ENCODE measurements at regions not wholly inside any gene's neighbourhood (a gene's known extent, or its start where the extent isn't known, plus 50 kb on each side); places are given as distances from the start of the nearest gene placed in this dataset.
"Not testable (repeated sequence)": the region's sequence is repeated elsewhere in the genome, so short reads cannot be mapped to it uniquely, and the experiment has no call there.

DNA sequence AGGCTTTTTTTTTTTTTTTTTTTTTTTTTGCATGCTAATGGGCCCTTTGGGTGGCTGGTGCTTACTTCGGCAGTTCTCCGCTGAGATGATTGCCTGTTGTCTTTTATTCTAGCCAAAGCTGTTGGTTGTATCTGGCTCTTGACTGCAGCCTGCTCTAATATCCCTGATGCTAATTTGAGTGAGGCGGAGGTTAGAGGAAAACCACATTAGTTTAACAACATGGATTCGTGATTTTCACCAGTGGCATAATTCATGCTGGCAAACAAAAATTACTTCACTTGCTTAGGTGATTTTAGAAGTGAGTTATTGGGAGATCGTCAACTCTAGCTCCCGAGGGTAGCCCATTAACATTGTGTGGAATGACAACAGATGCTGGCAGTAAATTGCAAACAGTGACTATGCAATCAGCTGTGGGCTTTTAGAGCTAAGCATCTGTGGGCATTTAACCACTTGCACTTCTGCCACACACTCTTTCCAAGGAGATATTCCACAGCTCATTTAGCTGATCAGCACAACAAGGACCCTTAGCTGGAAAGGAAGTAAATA lies 97.6 kb upstream of the ZDHHC17 start:
- no peak for DNase-seq

DNA sequence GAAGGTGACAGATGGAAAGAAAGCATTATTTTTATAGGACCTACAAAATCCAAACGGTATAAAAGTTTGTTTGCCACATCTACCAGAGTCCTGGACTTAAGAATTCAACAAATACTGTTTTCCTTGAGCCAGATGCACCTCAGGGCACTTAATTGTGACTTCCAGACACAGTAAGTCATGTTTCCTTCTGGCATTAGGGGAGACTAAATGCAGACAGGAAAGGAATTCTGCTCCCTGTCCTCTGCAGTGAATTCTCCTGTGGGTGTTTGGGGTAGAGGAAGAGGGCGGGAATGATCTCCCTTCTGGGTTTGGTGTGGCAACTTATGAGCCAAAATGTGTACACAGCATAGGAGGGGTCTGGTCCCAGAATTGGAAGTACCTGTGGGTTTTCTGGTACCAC lies 93.9 kb upstream of the ZDHHC17 start:
- DNase-seq, result no peak

DNA sequence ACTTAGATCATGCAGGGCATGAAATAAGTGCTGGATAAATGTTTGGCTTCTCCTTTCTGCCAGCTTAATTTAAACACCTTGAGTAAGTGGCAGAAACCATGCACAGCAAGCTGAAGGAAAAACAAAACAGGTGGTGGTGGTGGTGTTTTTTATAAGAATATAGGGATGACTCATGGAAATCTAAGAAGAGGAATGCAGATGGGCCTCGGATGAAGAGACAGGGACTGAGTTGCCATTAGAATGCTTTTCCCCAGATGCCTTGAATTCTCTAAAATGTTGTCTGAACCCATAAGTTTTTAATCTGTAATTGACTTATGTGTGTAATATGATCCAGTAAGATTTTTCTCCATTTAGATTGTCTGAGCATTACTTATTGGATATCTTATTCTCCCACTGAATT lies 93.1 kb upstream of the ZDHHC17 start:
- peak; percentile 64 for DNase-seq

DNA sequence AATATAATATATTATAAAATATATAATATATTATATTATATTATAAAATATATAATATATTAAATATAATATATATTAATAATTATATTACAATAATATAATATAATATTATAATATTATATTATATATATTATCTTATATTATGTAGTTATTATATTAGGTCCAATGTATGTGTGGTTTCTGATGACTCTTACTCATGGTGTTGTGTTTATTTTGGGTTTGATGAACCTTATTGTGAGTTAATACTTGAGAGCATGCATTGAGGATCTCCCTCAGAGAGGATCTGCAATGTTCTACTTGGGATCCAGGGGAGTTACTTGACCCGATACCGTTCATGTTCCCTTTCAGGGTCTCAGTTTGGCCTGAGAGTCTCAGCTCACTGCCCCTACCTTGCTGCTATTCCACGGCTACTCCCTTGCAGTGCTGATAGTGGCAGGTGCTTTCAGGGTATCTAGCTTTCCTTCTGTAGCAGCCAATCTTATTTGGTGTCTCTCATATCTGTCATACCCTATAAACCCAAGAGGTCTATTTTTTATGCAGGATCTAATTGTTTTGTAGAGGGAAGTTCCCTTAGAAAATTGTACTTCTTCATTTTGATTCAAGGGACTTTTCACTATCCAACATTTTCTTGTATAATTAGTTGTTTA lies 89.1 kb upstream of the ZDHHC17 start:
- DNase-seq, result no peak

DNA sequence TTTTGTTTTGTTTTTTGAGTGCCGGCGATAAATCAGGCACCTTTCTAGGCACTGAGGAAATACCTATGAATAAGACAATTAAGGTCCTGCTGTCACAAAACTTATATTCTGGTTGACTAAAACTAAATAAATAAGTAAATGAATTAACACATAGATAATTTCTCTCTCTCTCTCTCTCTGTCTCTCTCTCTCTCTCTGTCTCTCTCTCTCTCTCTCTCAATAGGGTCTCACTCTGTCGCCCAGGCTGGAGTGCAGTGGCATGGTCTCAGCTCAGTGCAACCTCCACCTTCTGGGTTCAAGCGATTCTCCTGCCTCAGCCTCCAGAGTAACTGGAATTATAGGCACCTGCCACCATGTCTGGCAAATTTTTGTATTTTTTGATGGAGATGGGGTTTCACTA lies 87.7 kb upstream of the ZDHHC17 start:
- DNase-seq, result not testable (repeated sequence)

DNA sequence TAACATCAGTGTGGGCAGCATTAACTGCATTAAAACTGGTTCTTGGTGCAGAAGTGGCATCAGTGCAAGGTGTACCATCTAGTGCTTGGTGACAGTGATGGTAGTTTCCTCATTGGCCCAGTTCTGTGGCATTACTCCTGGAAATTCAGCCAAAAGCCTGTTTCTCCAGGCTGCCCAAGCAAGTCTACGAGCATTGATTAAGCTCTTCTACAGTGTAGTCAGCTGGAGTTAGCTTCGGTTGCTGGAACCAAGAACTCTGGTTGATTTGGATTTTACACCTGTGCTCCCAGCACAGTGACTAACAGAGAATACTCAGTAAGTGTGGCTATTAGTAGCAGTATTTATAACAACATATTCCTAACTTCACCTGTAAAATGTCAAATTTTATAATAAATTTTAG lies 84.9 kb upstream of the ZDHHC17 start:
- DNase-seq, result peak; percentile 26

DNA sequence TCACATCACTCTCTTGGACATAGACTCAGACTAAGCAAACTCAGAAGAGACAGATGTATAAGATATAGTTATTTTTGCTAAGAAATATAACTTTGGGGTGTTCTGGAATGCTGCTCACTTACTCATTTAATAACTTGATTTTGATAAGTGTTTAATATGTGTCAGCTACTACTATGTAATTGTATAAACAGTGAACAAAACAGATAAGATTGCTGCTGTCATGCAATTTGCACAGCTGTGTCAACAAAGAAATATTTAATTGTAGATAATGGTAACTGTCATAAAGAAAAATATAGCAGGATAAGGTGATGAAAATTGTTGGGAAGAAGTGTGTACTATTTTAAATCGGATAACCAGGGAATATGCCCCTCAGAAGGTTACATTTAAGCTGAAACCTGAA lies 84.1 kb upstream of the ZDHHC17 start:
- peak; percentile 68 for DNase-seq

DNA sequence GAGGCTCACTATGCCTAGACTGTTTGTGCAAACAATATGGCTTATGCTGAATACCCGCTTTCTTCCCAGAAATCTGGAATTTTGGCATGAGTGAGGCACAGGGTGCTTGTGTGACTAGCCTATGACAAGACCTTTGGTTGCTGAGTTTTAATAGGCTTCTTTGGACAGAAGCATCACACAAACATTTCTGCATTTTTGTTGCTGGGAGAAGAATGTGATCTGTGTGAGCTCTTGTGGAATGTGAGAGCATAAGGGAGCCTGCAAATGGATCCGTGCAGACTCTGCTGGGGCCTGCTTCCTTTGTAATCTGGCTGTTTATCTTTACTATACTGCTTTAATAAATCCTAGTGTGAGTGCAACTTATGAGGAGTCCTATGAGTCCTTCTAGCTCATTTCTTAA lies 83.0 kb upstream of the ZDHHC17 start:
- no peak for DNase-seq

DNA sequence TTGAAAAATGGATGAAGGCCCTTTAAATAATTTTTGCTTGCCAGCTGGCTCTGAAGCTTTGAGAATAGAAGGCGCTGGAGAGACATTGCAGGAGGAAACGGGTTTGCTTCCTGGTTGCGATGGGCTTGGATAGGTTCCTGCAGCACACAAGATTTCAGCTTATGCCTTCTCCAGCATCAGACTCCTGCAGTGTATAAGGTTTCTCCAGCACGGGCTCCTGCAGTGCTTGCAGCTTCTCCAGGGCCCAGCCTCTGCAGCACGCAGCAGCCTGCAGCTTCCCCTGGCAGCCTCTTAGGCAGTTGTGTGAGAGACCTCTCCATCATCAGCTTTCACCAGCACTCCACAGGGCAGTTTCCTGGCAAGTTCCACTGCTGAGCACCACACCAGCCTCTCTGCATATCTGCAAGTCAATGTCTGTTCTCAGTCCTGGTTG lies 78.7 kb upstream of the ZDHHC17 start:
- DNase-seq, result peak; percentile 14

DNA sequence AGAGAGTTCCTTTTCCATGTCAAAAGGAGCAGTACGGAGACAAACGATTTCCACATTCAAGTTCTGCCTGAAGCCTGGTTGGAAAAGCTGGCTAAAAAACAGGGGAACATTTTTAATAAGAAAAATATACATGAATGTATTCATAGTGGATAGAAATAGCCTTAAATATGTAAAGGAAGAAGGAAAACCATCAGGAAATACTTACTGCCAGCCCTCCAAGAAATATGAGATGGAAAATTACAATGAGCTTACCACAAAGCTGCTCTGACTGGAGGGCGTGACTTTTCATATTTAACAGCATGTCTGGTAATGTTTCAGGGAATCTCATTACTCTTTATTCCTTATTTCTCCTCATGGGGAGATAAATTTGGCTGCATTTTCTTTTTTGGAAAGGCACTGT lies 75.9 kb upstream of the ZDHHC17 start:
- no peak for DNase-seq

DNA sequence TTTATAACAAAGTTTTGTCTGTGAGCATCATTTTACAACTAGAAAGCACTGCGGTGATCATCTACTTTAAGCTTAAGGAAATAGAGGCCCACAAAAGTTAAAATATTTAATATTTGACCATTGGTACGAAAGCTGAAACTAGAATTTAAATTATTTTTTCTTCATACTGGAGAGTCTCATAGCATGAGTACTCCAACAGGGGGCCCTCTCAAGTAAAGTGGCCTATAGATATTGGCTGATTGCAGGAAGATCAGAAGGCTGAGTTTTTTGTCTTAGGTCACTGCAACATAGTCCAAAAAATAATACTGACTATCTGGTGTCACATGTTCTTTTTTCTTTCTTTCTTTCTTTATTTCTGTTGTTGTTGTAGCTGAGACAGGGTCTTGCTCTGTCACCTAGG lies 75.3 kb upstream of the ZDHHC17 start:
- peak; percentile 22 for DNase-seq

DNA sequence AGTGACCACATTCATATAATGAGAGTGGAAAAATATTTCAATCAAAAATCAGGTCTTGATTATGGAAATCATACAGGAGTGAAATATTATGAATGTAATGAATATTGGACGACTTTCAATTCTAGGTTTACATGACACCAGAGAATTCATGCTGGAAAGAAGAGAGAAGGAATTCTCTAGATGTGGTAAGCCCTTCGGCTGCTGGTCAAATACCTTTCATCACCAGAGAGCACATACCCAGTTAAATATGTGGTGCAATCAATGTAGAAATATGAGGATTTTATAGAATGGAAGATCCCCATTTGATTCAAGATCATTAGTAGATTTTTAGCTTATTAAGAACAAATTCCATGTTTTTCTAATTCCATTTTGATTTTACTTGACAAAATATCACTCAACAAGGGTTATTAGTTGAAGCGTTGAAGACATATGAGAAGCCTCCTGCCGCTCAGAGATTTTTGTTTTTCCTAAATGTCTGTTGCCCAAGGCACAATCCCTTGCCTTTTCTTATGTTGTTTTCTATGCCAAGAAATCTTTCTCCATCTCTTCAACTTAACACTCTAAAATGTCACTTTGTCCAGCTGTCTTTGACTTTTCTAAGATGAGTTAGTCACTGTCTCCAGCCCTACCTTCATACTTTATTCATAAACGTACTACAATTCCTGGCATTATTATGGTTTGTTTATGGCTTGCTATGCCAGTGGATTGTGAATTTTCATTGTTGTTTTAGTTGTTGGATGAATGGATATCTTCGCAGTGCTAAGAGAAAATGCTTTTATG lies 72.8 kb upstream of the ZDHHC17 start:
- DNase-seq, result no peak

DNA sequence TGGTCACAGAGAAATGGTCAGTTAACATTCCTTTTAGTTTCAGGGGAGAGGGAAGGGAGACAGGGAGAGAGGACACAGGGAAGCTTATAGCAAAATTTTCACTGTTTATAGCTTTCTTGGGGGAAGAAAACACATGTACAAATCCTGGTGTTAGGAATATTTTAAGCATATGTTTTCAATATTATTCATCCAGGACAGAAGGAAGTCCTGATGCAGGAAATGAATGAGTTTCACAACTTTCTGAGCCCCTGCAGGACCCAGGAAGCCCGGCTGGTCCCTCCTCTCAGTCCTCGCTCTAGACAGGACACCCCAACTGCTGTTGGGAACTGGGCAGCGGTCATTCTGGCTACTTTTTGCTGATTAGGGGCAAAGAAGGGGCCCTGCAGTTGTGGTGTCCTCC lies 71.1 kb upstream of the ZDHHC17 start:
- no peak for DNase-seq

DNA sequence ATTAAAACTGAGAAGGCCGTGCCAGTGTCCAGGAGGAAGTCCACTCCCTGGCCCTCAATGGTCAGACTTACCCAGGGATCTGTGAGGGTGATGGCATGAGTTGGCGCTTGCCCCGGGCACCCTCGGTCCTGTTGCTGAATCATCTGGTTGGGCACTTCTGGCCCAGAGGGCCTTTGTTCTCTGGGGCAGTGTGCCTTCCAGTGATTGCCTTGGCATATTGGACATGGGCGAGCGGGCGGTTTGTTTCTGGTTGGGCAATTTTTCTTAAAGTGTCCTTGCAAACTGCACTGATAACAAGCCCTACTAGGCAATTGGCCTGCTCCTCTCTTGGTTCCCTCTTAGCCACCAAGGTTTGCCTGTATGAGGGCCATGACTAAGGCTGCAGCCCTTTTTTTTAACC lies 69.5 kb upstream of the ZDHHC17 start:
- no peak for DNase-seq

DNA sequence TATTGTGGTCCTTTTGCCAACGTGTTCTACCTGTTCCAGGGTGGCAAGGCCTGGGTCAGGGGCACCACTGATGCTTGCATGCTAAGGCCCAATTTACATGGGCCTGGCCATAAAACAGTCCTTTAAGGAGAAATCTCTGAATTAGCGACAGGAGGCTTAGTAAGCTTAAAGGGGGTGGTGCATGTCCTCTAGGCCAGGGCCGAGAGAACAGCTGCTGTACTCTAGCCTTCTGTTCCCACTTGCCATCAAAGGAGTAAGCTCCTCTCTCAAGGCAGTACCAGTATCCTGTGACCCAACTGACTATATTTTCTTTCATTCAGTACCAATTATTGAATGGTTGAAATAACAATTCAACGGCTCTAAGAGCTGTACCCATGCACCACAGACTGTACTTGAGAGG lies 67.7 kb upstream of the ZDHHC17 start:
- DNase-seq, result no peak

DNA sequence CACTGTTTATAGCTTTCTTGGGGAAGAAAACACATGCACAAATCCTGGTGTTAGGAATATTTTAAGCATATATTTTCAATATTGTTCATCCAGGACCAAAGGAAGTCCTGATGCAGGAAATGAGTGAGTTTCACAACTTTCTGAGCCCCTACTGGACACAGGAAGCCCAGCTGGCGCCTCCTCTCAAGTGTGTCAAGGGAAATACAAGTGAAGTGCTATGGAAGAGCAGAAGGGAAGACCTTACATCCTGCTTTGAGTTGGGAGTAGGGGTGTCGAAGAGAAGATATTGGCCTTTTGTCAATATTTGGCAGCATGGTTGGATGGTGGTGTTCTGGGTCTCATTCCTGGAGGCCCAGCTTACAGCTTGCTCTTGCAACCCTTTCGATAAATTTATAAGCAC lies 66.1 kb upstream of the ZDHHC17 start:
- peak; percentile 60 for DNase-seq

DNA sequence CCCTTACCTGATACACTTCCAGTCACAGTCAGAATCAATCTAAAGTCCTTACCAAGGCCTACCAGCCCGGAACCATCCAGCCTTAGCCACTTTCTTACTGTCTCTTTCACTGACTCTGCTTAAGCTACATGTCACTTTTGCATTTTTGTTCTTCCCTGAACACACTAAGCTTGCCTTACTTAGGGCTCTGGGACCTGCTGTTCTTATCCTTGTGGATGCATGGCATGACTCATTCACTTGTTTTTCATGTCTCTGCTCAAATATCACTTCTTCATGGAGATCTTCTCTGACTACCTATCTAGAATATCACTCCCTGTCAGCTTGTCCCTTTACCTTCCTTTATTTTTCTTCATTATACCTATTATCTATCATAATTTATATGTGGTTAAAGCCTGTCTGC lies 65.6 kb upstream of the ZDHHC17 start:
- peak; percentile 47 for DNase-seq

DNA sequence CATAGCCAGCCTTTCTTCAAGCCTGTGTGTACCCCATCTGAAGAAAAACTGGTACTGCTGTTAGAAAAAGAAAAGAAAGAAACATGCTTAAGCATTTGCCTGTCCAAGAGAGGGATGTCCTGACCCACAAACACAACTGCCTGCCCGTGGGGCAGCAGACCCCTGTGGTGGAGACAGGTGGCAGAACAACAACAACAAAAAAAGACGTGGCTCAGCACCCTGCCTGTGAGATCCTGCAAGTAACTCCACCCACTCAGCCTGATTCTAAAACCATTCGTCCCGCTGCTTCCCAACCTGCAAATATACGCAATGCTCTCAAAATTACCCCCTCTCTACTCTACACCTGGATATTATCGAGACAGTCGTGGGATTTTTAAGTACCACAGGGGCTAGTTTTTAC lies 64.9 kb upstream of the ZDHHC17 start:
- no peak for DNase-seq

DNA sequence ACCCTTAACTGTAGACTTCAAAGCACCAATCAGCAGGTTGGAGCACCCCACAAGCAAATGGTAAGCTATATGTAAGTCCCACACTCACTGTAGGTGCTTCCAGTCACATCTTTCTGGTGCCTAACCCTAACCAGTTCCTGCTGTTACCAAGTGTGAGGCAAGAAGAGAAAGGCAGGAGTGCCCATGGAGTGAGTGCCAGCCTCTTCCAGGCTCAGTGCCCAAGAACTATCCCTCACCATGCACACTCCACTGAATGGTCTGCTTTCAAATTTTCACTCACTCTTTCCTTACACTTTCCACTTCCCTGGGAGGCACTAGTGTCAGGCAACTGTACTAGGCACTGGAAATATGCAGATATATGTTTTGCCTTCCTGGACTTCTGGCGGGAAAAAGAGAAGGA lies 62.2 kb upstream of the ZDHHC17 start:
- DNase-seq, result no peak

DNA sequence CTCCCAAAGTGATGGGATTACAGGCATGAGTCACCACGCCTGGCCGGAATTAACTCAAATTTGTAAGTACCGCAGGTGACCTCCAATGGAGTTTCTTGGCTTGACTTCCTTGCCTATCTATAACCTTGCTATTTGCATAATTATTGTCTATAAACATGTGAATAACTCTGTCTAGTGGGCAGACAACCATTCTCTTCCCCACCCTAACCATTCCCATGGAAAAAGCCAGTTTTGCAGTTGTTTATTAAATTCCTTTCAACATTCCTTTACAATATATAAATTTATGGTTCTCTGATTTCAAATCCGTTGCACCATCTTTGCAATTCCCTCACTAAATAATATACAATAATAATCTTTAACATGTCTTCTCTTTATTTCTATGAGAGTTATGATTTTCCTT lies 61.0 kb upstream of the ZDHHC17 start:
- no peak for DNase-seq

DNA sequence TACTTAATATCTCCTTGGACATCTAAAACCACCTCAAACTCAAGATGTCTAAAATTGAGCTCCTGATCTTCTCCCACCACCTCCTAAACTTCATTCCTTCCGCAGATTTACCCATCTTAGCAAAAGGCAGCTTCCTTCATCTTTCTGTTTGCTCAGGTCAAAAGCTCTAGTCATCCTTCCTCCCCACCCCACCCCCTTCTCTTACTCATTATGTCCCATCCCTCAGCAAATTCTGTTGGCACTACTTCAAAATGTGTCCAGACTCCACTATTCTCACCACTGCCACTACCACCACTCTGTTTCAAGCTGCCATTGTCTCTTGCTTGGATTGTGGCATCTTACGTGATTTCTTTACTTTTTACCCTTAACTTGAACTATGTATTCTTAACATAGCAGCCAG lies 59.2 kb upstream of the ZDHHC17 start:
- DNase-seq, result peak; percentile 19

DNA sequence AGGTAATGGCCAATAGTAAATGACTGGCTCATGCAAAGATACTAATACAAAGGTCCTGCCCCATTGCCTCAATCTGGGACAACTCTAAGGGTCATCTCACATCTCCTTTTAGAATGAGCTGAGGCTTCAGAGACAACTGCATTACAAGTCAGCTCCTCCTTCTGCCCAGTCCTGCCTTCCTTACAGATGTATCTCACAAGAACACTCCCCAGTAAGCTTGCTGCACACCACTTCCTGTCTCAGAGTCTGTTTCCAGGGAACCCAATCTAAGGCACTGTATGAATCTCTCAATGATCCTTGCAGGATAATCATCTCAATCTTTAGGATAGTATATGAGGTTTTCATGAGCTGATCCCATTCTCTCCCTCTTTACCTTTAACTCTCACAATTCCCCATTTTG lies 57.8 kb upstream of the ZDHHC17 start:
- DNase-seq, result no peak

DNA sequence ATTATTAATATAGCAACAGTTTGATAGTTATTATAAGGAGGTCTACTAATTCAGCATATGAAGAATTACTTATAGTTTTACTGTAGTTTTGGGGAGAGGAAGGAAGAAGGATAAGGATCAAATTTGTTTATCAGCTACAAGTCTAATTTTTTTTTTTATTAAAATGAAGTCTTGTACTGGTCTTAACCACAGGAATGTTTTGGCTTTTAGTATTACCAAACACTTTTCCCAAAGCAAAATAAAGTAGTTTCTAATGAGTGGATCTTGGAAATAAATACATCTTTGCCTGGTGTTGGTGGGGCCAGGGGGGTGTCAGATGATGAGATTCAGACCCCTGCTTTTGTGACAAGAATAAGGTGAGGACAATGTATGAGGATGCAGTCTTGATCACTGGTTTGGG lies 57.2 kb upstream of the ZDHHC17 start:
- no peak for DNase-seq

DNA sequence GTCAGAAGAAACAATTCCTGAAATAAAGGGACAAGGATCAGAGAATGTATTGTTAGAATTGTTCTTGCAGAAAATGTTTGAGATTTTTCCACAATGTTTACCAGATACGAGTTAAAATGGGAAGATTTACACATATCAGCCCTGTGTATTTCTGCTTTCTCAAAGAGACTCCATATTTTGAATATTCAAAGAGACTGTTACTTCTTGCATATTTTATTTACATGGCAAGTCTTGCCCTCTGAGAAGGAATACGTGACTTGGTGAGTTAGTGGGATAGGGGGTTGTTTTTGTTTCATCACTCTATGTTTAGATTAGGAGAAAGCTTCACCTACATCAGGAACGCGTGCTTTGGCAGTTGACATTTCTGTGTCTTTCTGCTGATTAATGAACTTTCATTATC lies 56.1 kb upstream of the ZDHHC17 start:
- DNase-seq, result no peak

DNA sequence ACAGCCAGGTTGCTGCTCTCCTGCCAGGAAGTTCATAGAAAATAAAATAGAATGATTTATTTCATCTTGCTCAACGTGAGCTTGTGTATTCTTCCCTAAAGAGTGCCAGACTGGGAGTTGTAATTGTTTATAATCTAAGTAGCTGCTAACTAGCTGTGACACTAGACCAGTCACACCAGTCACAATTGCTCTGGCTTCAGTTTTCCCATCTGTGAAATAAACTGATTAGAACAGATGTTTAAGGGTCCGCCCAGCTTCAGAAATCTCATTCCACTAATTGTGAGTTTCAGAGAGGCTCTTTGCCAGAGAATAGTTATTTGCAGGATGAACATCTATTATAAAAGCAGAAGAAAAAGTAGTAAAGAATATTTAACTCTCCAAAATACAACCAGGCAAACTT lies 55.6 kb upstream of the ZDHHC17 start:
- no peak for DNase-seq
